HEK293 (cell line): ENCODE measurements at regions not wholly inside any gene's neighbourhood (a gene's known extent, or its start where the extent isn't known, plus 50 kb on each side); places are given as distances from the start of the nearest gene placed in this dataset.

Source experiments
- CTCF ChIA-PET: fragments of 350-600 bp; formaldehyde crosslinking; extraction: SDS; loops from one replicate; lab custom pipeline; 2021; ENCODE audit warnings: antibody characterized with exemption; lab: Yijun Ruan, JAX
- POLR2A ChIA-PET: fragments of 300-600 bp; formaldehyde crosslinking; extraction: SDS; loops from one replicate; lab custom pipeline; 2020; ENCODE audit warnings: antibody characterized with exemption, inconsistent platforms; lab: Yijun Ruan, JAX
- H3K27ac ChIP-seq: fragments of 200-500 bp; sonication (Bioruptor generic); 2 replicates; pipeline ENCODE4 v1.5.1; 2014; ENCODE audit warnings: low read depth, low read length, control low read depth, inconsistent platforms; ENCODE audit errors: extremely low read depth
- H3K36me3 ChIP-seq, 2 experiments: fragments of 200-500 bp in 1 of 2; sonication (Bioruptor generic) in 1 of 2; 1 replicate in 1 of 2; 2 replicates in 1 of 2; pipeline ENCODE4 v1.5.1; 2014 to 2017; ENCODE audit warnings: inconsistent platforms in 2 of 2, low read length in 2 of 2; ENCODE audit not compliant: control insufficient read depth in 2 of 2, insufficient read depth in 1 of 2
- H3K4me1 ChIP-seq: fragments of 200-500 bp; sonication (Bioruptor generic); 2 replicates; pipeline ENCODE4 v1.5.1; 2014; ENCODE audit warnings: mild to moderate bottlenecking, low read length, inconsistent platforms; ENCODE audit not compliant: control insufficient read depth, insufficient read depth
- H3K4me3 ChIP-seq: 2 replicates; pipeline ENCODE4 v1.5.1; 2011; ENCODE audit warnings: low read depth, mild to moderate bottlenecking, control low read depth, low read length, moderate library complexity
- H3K9me3 ChIP-seq: fragments of 200-500 bp; sonication (Bioruptor generic); 2 replicates; pipeline ENCODE4 v1.5.1; 2014; ENCODE audit warnings: low read depth, low read length, inconsistent platforms; ENCODE audit not compliant: control insufficient read depth, insufficient read depth
- GFI1B ChIP-seq: fragments of 450-650 bp; formaldehyde crosslinking; IDR thresholded peaks from 2 replicates; pipeline ENCODE4 v1.5.1; 2016; ENCODE audit warnings: missing biosample characterization, missing genetic modification characterization
- GLI2 ChIP-seq: fragments of 450-650 bp; formaldehyde crosslinking; IDR thresholded peaks from 2 replicates; pipeline ENCODE4; 2017; ENCODE audit warnings: missing biosample characterization, missing genetic modification characterization, low read depth, borderline replicate concordance
- GLIS2 ChIP-seq: fragments of 450-650 bp; formaldehyde crosslinking; IDR thresholded peaks from 2 replicates; pipeline ENCODE4 v1.5.1; 2016; ENCODE audit warnings: missing biosample characterization, missing genetic modification characterization
- KLF1 ChIP-seq: fragments of 450-650 bp; formaldehyde crosslinking; IDR thresholded peaks from 2 replicates; pipeline ENCODE4 v1.5.1; 2016; ENCODE audit warnings: missing biosample characterization, missing genetic modification characterization
- MYNN ChIP-seq: fragments of 450-650 bp; formaldehyde crosslinking; IDR thresholded peaks from 2 replicates; pipeline ENCODE4 v1.5.1; 2016; ENCODE audit warnings: missing biosample characterization, missing genetic modification characterization, borderline replicate concordance
- PRDM1 ChIP-seq: fragments of 450-650 bp; formaldehyde crosslinking; IDR thresholded peaks from 2 replicates; pipeline ENCODE4; 2016; ENCODE audit warnings: missing biosample characterization, missing genetic modification characterization
- SETDB1 ChIP-seq: IDR thresholded peaks from one replicate; pipeline ENCODE4 v1.6.1; 2017; ENCODE audit warnings: mild to moderate bottlenecking, low read length, moderate library complexity, mixed read lengths; ENCODE audit not compliant: insufficient read length
- SP2 ChIP-seq: fragments of 450-650 bp; formaldehyde crosslinking; IDR thresholded peaks from 2 replicates; pipeline ENCODE4 v1.5.1; 2016; ENCODE audit warnings: missing biosample characterization, missing genetic modification characterization
- SP7 ChIP-seq: fragments of 450-650 bp; formaldehyde crosslinking; IDR thresholded peaks from 2 replicates; pipeline ENCODE4 v1.5.1; 2016; ENCODE audit warnings: missing biosample characterization, missing genetic modification characterization
- ZIC2 ChIP-seq: fragments of 450-650 bp; formaldehyde crosslinking; IDR thresholded peaks from 2 replicates; pipeline ENCODE4 v1.5.1; 2016; ENCODE audit warnings: missing biosample characterization, missing genetic modification characterization
- ZNF2 ChIP-seq: fragments of 450-650 bp; formaldehyde crosslinking; IDR thresholded peaks from 2 replicates; pipeline ENCODE4 v1.5.1; 2016; ENCODE audit warnings: missing biosample characterization, missing genetic modification characterization
- ZNF248 ChIP-seq: fragments of 450-650 bp; formaldehyde crosslinking; IDR thresholded peaks from 2 replicates; pipeline ENCODE4 v1.5.1; 2017; ENCODE audit warnings: missing biosample characterization, missing genetic modification characterization
- ZNF341 ChIP-seq: fragments of 450-650 bp; formaldehyde crosslinking; IDR thresholded peaks from 2 replicates; pipeline ENCODE4; 2016; ENCODE audit warnings: low read depth, missing biosample characterization, missing genetic modification characterization
- ZNF621 ChIP-seq: fragments of 450-650 bp; formaldehyde crosslinking; IDR thresholded peaks from 2 replicates; pipeline ENCODE4 v1.5.1; 2017; ENCODE audit warnings: missing biosample characterization, missing genetic modification characterization
- ZNF654 ChIP-seq: fragments of 450-650 bp; formaldehyde crosslinking; IDR thresholded peaks from 2 replicates; pipeline ENCODE4 v1.5.1; 2016; ENCODE audit warnings: low read depth, missing biosample characterization, missing genetic modification characterization
- TF ChIP-seq, protein P1 (sequence below): fragments of 450-650 bp; formaldehyde crosslinking; IDR thresholded peaks from 2 replicates; pipeline ENCODE4 v1.5.1; 2016; ENCODE audit warnings: missing biosample characterization, missing genetic modification characterization
- TF ChIP-seq, protein P2 (sequence below): IDR thresholded peaks from 2 replicates; pipeline ENCODE4 v1.6.1; 2011; ENCODE audit warnings: mild to moderate bottlenecking, low read depth, low read length, borderline replicate concordance

DNA sequence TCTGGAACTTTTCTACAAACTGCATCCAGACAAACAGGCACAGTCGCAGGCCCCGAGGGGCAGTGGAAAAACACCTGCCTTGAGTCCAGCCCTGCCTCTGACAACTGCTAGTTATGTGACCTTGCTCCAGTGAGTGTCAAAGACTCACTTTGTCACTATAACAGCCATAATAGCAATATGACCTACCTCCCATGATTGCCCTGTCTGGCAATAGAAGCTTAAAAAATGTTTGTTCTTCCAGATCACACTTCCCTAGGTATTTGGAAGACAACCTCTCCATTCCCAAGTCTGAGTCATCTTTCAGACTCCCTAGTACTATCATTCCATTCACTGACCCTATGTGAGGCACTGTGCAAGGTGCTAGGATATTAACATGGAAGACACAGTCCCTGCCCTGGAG lies 74.5 kb downstream of the RPL27A start:
- H3K27ac ChIP-seq = no peak overlapping the region

DNA sequence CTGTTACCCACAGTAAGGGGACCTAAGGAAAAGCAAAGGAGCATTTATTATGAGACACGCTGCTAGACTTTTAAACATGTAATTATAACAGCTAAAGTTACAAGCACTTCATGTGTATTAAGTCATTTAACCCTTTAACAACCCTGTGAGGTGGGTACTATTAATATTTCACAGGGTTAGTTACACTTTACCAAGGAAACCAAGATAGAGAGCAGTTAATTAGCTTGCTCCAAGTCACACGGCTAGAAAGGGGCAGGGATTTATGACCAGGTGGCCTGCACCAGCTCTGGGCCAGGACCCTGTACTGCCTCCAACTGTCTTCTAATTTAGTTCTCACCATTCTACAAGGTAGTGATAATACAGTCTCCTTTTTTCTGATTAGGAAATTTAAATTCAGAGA lies 74.9 kb downstream of the RPL27A start:
- Histone ChIP-seq H3K9me3 (no peaks in the 10 kb centered on the region), H3K4me1 (no peaks in the 10 kb centered on the region), H3K4me3 (no peak overlapping the region), H3K27ac (no peak overlapping the region), H3K36me3 (no peaks in the 10 kb centered on the region)
- peak; percentile 33; the same call in 1 of the 2 replicates for TF ChIP-seq SP7
- no peak for TF ChIP-seq SP2 (tag by site-specific recombination)
- CTCF ChIA-PET = interaction anchor here (0.6 to 2.2 kb wide), 2 partner anchors 9 to 29 kb away, joined by 3 to 5 read pairs; no protein-coding TSS in a partner anchor
- POLR2A ChIA-PET = interaction anchor here (1.8 kb wide), 1 partner anchor 75 kb away, joined by 5 read pairs; the partner anchor contains the start of genes RPL27A and TRIM66

More for the DNA sequence above, 74.5 kb downstream of the RPL27A start:
- ChIA-PET POLR2A (interaction anchor here (1.8 kb wide), 1 partner anchor 74 kb away, joined by 5 read pairs; the partner anchor contains the start of genes RPL27A and TRIM66), CTCF (interaction anchor here (1.2 to 2.2 kb wide), 2 partner anchors 30 to 38 kb away, joined by 4 to 5 read pairs; no protein-coding TSS in a partner anchor)
- no peak overlapping the region for H3K4me3 ChIP-seq
- no peaks in the 10 kb centered on the region for H3K9me3 ChIP-seq
- no peaks in the 10 kb centered on the region for H3K4me1 ChIP-seq
- no peaks in the 10 kb centered on the region for H3K36me3 ChIP-seq
- TF ChIP-seq ZIC2 (tag by site-specific recombination) (no peak), MYNN (no peak), KLF1 (tag by site-specific recombination) (no peak), GLIS2 (tag by site-specific recombination) (no peak), ZNF654 (tag by site-specific recombination) (no peak), SETDB1 (no peak), ZNF2 (tag by site-specific recombination) (no peak), PRDM1 (no peak), GFI1B (tag by site-specific recombination) (no peak), GLI2 (tag by site-specific recombination) (no peak), ZNF621 (no peak)
- TF ChIP-seq, protein P1, sequence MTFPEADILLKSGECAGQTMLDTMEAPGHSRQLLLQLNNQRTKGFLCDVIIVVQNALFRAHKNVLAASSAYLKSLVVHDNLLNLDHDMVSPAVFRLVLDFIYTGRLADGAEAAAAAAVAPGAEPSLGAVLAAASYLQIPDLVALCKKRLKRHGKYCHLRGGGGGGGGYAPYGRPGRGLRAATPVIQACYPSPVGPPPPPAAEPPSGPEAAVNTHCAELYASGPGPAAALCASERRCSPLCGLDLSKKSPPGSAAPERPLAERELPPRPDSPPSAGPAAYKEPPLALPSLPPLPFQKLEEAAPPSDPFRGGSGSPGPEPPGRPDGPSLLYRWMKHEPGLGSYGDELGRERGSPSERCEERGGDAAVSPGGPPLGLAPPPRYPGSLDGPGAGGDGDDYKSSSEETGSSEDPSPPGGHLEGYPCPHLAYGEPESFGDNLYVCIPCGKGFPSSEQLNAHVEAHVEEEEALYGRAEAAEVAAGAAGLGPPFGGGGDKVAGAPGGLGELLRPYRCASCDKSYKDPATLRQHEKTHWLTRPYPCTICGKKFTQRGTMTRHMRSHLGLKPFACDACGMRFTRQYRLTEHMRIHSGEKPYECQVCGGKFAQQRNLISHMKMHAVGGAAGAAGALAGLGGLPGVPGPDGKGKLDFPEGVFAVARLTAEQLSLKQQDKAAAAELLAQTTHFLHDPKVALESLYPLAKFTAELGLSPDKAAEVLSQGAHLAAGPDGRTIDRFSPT (tag by site-specific recombination) = no peak
- TF ChIP-seq, protein P2, sequence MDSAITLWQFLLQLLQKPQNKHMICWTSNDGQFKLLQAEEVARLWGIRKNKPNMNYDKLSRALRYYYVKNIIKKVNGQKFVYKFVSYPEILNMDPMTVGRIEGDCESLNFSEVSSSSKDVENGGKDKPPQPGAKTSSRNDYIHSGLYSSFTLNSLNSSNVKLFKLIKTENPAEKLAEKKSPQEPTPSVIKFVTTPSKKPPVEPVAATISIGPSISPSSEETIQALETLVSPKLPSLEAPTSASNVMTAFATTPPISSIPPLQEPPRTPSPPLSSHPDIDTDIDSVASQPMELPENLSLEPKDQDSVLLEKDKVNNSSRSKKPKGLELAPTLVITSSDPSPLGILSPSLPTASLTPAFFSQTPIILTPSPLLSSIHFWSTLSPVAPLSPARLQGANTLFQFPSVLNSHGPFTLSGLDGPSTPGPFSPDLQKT = no peak

DNA sequence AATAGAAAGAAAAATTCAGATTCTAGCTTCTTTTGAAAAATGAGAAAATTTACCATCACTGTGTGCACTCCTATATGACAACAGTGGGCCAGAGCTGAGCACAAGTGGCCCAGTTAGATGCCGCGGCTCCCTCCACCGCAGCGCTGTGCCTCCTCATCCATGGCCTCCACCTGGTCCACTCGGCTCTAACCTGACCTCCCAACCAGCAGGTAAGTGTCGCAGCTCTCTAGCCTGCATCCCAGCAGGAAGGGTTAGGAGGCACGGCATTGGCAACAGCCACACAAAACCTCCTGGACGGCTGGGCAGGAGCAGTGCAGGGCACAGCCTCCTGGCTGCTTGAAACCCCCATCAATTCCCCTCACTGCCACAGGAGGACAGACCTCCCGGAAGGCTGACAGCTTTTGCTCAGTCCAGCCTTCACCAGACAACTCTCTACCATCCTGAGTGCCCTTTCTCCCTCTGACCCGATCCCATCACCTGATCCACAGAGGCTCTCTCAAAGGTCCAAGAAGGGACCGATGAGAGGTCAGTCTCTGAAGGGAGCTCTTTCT lies 76.1 kb downstream of the RPL27A start:
- CTCF ChIA-PET = interaction anchor here (0.5 to 2.2 kb wide), 5 partner anchors 9 to 727 kb away, joined by 3 to 5 read pairs (median 3); no protein-coding TSS in a partner anchor
- Histone ChIP-seq H3K4me1 (no peaks in the 10 kb centered on the region), H3K27ac (no peak overlapping the region)
- POLR2A ChIA-PET = interaction anchor here (0.7 to 1.8 kb wide), 2 partner anchors 18 to 76 kb away, joined by 3 to 5 read pairs; partner anchors contain the start of genes RPL27A and TRIM66
- TF ChIP-seq ZNF341 (0 out of 2 replicates have a peak, but pooled peaks have one; percentile 25), ZNF248 (no peak)
- TF ChIP-seq, all 188 proteins: peak for 1
- H3K9me3 ChIP-seq = no peaks in the 10 kb centered on the region
- H3K4me3 ChIP-seq = no peak overlapping the region
- no peaks in the 10 kb centered on the region for H3K36me3 ChIP-seq
